Pons (tissue), 1 donor: ENCODE measurements at regions not wholly inside any gene's neighbourhood (a gene's known extent, or its start where the extent isn't known, plus 50 kb on each side); places are given as distances from the start of the nearest gene placed in this dataset.

Experiments
- DNase-seq: peaks from one replicate; pipeline ENCODE4 v3.0.0-alpha.2; 2016; ENCODE audit warnings: low spot score

GRCh38 chr12:90305379-90305778 lies 596.7 kb upstream of the ATP2B1 start:
- DNase-seq = no peak

GRCh38 chr12:90304231-90304630 lies 595.6 kb upstream of the ATP2B1 start:
- no peak for DNase-seq

DNA sequence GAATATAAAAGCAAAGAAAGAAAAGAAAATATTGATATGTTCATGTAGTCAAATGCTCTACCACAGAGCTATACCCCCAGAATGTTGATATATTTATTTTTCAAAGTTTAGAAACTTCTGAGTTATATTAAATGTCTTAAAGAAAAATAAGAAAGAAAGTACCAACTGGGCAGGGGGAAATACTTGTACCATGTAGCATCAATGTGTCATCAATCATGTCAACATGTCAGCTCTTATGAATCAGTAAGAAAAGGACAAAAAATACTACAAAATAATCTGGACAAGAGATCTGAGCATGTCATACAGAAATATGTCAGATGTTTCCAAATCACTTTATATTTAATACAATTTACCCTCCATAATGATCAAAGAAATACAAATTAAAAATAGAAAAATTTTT lies 595.1 kb upstream of the ATP2B1 start:
- no peak for DNase-seq

DNA sequence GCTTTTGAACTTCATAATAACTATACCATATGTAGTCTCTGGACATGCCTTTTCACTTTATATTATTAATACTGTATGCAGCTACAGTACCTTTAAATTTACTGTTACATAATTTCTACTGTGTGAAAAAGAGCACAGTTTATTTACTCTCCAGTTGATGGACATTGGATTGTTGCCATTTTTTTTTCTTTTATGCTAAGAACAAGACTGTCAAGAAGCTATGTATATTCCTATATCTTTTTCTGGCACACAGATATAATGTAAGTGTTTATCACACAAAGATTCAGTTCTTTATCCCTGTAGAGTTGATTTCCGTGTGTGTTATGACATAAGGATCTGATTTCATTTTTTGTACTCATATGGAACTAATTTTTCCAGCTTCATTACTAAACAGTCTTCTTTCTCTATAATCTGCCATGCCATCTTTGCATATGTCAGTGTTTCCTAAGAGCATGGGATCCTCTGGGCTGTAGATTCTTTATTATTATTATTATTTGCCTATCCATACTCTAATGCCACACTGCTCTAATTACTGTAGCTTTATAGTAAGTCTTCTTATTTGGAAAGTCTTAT lies 593.0 kb upstream of the ATP2B1 start:
- DNase-seq = no peak

DNA sequence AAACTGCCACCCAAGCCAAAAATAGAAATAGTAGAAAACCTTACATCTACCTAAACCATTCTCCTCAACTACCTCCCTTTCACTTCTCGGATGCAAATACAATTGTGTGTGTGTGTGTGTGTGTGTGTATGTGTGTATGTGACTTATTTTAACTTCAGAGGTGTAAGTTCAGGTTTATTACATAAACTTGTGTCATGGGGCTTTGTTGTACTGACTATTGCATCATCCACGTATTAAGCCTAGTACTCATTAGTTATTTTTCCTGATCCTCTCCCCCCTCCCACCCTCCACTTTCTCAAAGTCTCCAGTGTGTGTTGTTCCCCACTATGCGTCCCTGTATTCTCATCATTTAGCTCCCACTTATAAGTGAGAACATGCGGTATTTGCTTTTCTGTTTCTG lies 592.5 kb upstream of the ATP2B1 start:
- no peak for DNase-seq

- no peak for DNase-seq
Measured at GRCh38 chr12:90299666-90300065, 591.0 kb upstream of the ATP2B1 start.

- DNase-seq = no peak
Measured at GRCh38 chr12:90299121-90299520, 590.5 kb upstream of the ATP2B1 start.

DNA sequence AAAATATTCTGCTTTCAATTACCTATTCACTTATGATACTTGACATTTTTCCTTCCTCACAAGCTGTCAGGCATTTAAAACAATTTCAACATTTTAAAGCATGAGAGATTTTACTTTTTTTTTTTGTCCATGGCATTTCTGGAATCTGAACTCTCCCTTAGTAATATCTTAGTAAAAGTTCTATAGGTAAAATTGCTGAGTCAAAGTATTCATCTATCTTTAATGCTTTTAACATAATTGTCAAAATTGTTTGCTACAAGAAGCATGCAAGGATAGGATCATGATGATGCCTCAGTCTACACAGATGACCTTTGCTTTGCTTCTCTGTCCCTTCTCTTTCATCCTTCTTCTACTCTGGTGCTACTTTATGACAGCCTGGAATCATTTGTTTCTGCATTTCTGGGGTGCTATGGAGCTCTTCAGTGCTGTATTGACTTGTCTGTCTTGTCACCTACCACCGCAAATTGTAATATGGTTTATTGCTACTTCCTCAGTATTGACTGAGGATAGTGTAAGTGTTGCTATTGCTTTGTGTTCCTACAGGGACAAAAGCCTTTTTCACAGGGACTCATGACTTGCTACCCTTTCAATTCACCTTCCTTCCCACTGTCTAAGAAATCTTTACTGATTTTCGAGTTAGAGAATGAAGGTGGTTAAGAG lies 589.8 kb upstream of the ATP2B1 start:
- no peak for DNase-seq

DNA sequence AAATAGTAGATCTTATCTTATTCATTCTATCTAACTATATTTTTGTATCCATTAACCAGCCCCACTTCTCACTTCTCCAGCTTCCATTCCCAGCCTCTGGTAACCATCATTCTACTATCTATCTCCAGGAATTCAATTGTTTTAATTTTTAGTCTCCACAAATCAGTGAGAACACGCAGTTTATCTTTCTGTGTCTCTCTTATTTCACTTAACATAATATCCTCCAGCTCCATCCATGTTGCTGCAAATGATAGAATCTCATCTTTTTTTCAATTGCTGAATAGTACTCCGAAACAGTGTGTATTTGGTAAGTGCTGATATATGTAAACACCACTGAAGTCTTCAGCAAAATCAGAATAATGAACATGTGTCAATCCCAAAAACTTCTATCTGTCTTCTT lies 587.2 kb upstream of the ATP2B1 start:
- no peak for DNase-seq

GRCh38 chr12:90292183-90292582 lies 583.5 kb upstream of the ATP2B1 start:
- DNase-seq = no peak

- no peak for DNase-seq
Measured at GRCh38 chr12:90290980-90291975, 582.6 kb upstream of the ATP2B1 start.

DNA sequence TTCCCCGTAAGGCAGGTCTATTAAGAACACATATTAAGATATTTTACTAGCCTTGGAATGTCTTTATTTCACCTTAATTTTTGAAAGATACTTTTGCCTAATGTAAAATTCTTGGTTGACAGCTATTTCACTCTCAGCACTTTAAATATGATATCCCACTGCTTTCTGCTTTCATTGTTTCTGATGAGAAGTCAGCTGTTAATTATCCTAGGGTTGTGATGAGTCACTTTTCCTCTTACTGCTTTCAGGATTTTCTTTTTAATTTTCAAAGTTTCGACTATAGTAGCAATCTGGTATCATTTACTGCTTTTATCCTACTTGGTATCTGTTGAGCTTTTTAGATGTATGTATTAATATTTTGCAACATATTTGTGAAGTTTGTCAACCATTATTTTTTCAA lies 578.9 kb upstream of the ATP2B1 start:
- DNase-seq = no peak

DNA sequence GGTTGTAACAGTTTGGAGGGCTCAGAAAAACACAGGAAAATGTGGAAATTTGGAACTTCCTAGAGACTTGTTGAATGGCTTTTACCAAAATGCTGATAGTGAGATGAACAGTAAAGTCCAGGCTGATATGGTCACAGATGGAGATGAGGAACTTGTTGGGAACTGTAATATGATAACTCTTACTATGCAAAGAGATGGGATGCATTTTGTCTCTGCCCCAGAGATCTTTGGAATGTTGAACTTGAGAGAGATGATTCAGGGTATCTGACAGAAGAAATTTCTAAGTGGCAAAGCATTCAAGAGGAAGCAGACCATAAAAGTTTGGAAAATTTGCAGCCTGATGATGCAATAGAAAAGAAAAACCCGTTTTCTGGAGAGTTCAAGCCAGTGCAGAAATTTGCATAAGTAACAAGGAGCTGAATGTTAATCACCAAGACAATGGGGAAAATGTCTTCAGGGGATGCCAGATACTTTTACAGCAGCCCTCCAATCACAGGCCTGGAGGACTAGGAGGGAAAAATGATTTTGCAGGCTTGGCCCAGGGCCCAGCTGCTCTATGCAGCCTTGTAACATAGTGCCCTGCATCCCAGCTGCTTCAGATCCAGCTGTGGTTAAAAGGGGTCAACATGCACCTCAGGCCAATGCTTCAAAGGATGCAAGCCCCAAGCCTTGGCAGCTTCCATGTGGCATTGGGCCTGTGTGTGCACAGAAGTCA lies 572.7 kb upstream of the ATP2B1 start:
- DNase-seq = no peak

GRCh38 chr12:90280564-90281058 lies 572.0 kb upstream of the ATP2B1 start:
- no peak for DNase-seq

GRCh38 chr12:90280033-90280432 lies 571.4 kb upstream of the ATP2B1 start:
- DNase-seq = no peak

- no peak for DNase-seq
Measured at GRCh38 chr12:90275088-90275487, 566.5 kb upstream of the ATP2B1 start.

DNA sequence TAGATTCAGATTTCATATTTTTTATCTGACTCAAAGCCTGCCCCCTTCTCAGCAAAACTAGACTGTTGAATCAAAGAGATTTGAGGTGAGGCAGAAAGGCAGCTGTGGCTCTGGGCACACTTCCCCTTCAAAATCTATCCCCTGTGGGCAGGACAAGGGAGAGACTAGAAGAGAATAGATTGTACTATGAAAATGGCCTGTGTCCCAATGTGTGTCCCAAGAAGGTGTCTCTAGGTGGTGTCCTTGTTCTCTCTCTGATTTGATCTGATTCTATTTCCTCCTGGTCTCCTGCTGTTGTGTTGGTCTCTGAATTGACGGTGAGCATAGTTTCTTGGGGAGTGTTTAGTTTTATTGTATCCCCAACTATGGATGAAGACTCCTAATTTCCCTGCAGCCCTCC lies 565.8 kb upstream of the ATP2B1 start:
- no peak for DNase-seq

- DNase-seq = no peak
Measured at GRCh38 chr12:90268574-90268973, 559.9 kb upstream of the ATP2B1 start.

- no peak for DNase-seq
Measured at GRCh38 chr12:90262251-90262650, 553.6 kb upstream of the ATP2B1 start.

GRCh38 chr12:90261283-90261682 lies 552.6 kb upstream of the ATP2B1 start:
- no peak for DNase-seq

DNA sequence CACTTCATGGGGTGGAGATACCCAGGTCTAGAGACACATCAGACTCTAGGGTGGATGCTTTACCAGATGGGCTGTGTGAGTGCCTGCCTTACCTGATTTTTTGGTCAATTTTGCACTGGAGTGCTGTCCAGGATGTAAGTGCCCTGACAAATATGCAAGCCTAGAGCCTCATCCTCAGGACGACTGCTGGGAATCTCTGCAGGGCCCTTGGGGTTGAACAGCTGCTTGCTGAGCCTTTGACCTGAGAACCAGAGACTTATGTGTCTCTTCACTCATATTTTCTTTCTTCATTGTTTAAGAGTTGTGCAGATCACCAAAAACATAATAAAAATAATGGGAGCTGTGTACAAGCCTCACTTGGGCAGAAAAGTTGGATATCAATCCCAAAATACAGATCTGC lies 551.5 kb upstream of the ATP2B1 start:
- DNase-seq = no peak

- no peak for DNase-seq
Measured at GRCh38 chr12:90257927-90258624, 549.4 kb upstream of the ATP2B1 start.
